HEK293T (cell line): ENCODE measurements at regions not wholly inside any gene's neighbourhood (a gene's known extent, or its start where the extent isn't known, plus 50 kb on each side); places are given as distances from the start of the nearest gene placed in this dataset.

Experiments used
- CTCF ChIA-PET: fragments of 350-600 bp; formaldehyde crosslinking; extraction: SDS; loops from one replicate; lab custom pipeline; 2021; ENCODE audit warnings: antibody characterized with exemption, inconsistent platforms; lab: Yijun Ruan, JAX
- POLR2A ChIA-PET: fragments of 350-600 bp; formaldehyde crosslinking; extraction: SDS; loops from one replicate; lab custom pipeline; 2020; ENCODE audit warnings: antibody characterized with exemption, inconsistent platforms; lab: Yijun Ruan, JAX
- DNase-seq: peaks from one replicate; pipeline ENCODE4 v3.0.0; 2012; ENCODE audit warnings: mixed read lengths; ENCODE audit errors: extremely low spot score
- ARNT ChIP-seq: fragments of 450-650 bp; IDR thresholded peaks from 2 replicates; pipeline ENCODE4 v1.6.1; 2017; ENCODE audit warnings: mild to moderate bottlenecking
- BHLHE40 ChIP-seq: fragments of 450-650 bp; IDR thresholded peaks from 2 replicates; pipeline ENCODE4 v1.6.1; 2016; ENCODE audit warnings: mild to moderate bottlenecking, moderate library complexity, borderline replicate concordance
- CTBP1 ChIP-seq: fragments of 450-650 bp; IDR thresholded peaks from 2 replicates; pipeline ENCODE4 v1.6.1; 2016; ENCODE audit warnings: borderline replicate concordance
- ELF4 ChIP-seq: fragments of 450-650 bp; IDR thresholded peaks from 2 replicates; pipeline ENCODE4 v1.6.1; 2017; ENCODE audit warnings: antibody characterized with exemption
- FOXA1 ChIP-seq: fragments of 450-650 bp; IDR thresholded peaks from 2 replicates; pipeline ENCODE4 v1.6.1; 2016; ENCODE audit warnings: mild to moderate bottlenecking
- FOXK2 ChIP-seq: fragments of 450-650 bp; IDR thresholded peaks from 2 replicates; pipeline ENCODE4 v1.6.1; 2016; ENCODE audit warnings: mild to moderate bottlenecking
- FOXM1 ChIP-seq: fragments of 450-650 bp; IDR thresholded peaks from 2 replicates; pipeline ENCODE4 v1.6.1; 2017; ENCODE audit warnings: mild to moderate bottlenecking, borderline replicate concordance
- HDGF ChIP-seq: fragments of 450-650 bp; IDR thresholded peaks from 2 replicates; pipeline ENCODE4 v1.6.1; 2017; ENCODE audit warnings: antibody characterized with exemption, borderline replicate concordance
- L3MBTL2 ChIP-seq: fragments of 450-650 bp; conservative IDR thresholded peaks from 2 replicates; pipeline ENCODE4 v1.6.1; 2016; ENCODE audit warnings: mild to moderate bottlenecking
- LEF1 ChIP-seq: fragments of 450-650 bp; IDR thresholded peaks from 2 replicates; pipeline ENCODE4 v1.6.1; 2017; ENCODE audit warnings: mild to moderate bottlenecking, borderline replicate concordance
- NFRKB ChIP-seq: fragments of 450-650 bp; IDR thresholded peaks from 2 replicates; pipeline ENCODE4 v1.6.1; 2016; ENCODE audit warnings: mild to moderate bottlenecking, moderate library complexity
- PKNOX1 ChIP-seq: fragments of 450-650 bp; IDR thresholded peaks from 2 replicates; pipeline ENCODE4 v1.6.1; 2016
- SP1 ChIP-seq: fragments of 450-650 bp; IDR thresholded peaks from 2 replicates; pipeline ENCODE4 v1.6.1; 2017
- SUZ12 ChIP-seq: fragments of 450-650 bp; IDR thresholded peaks from 2 replicates; pipeline ENCODE4 v1.6.1; 2016; ENCODE audit warnings: mild to moderate bottlenecking
- TARDBP ChIP-seq: fragments of 450-650 bp; IDR thresholded peaks from 2 replicates; pipeline ENCODE4 v1.6.1; 2016
- ZNF384 ChIP-seq: fragments of 450-650 bp; IDR thresholded peaks from 2 replicates; pipeline ENCODE4 v1.6.1; 2016

GRCh38 chr2:18706001-18706400 lies 116.6 kb upstream of the NT5C1B start:
- ChIA-PET CTCF (no interaction called here), POLR2A (no interaction called here)
- DNase-seq = no peak
- TF ChIP-seq ARNT (no peak), FOXM1 (no peak), BHLHE40 (no peak), SP1 (no peak), HDGF (no peak), FOXK2 (no peak), CTBP1 (no peak), L3MBTL2 (no peak), SUZ12 (no peak), FOXA1 (no peak)

GRCh38 chr2:18704276-18704675 lies 114.9 kb upstream of the NT5C1B start:
- TF ChIP-seq CTBP1 (no peak), LEF1 (no peak), HDGF (no peak), NFRKB (no peak), FOXK2 (no peak), FOXM1 (no peak), ZNF384 (no peak), ELF4 (no peak), L3MBTL2 (no peak), TARDBP (no peak), ARNT (no peak), SUZ12 (no peak), PKNOX1 (no peak)
- ChIA-PET POLR2A (no interaction called here), CTCF (no interaction called here)
- DNase-seq = no peak

GRCh38 chr2:18703555-18703954 lies 114.2 kb upstream of the NT5C1B start:
- POLR2A ChIA-PET = no interaction called here
- TF ChIP-seq FOXK2 = no peak
- CTCF ChIA-PET = no interaction called here

GRCh38 chr2:18701981-18702380 lies 112.6 kb upstream of the NT5C1B start:
- CTCF ChIA-PET = no interaction called here
- DNase-seq = no peak
- TF ChIP-seq FOXA1 = no peak
- TF ChIP-seq L3MBTL2 = no peak
- TF ChIP-seq PKNOX1 = no peak
- TF ChIP-seq TARDBP = no peak
- no peak for TF ChIP-seq ARNT
- POLR2A ChIA-PET = no interaction called here

More at GRCh38 chr2:18703555-18703954, 114.2 kb upstream of the NT5C1B start:
- no peak for DNase-seq

- CTCF ChIA-PET = no interaction called here
- POLR2A ChIA-PET = no interaction called here
- DNase-seq = no peak
- no peak for TF ChIP-seq FOXA1
- no peak for TF ChIP-seq HDGF
- no peak for TF ChIP-seq BHLHE40
- no peak for TF ChIP-seq PKNOX1
- no peak for TF ChIP-seq NFRKB
- TF ChIP-seq ELF4 = no peak
- TF ChIP-seq FOXM1 = no peak
- no peak for TF ChIP-seq LEF1
- no peak for TF ChIP-seq ZNF384
- TF ChIP-seq ARNT = no peak
- TF ChIP-seq CTBP1 = no peak
- TF ChIP-seq L3MBTL2 = no peak
- TF ChIP-seq SP1 = no peak
- no peak for TF ChIP-seq TARDBP
- no peak for TF ChIP-seq FOXK2
- no peak for TF ChIP-seq SUZ12
Measured at GRCh38 chr2:18701546-18701945, 112.2 kb upstream of the NT5C1B start.

GRCh38 chr2:18690342-18690741 lies 101.0 kb upstream of the NT5C1B start:
- ChIA-PET POLR2A (no interaction called here), CTCF (interaction anchor here (0.6 kb wide), 1 partner anchor 253 kb away, joined by 3 read pairs; no protein-coding TSS in a partner anchor)
- TF ChIP-seq NFRKB (no peak), PKNOX1 (no peak), FOXA1 (no peak), ELF4 (no peak)
- peak; percentile 30 for DNase-seq
